GM12878 (cell line): ENCODE measurements at regions not wholly inside any gene's neighbourhood (a gene's known extent, or its start where the extent isn't known, plus 50 kb on each side); places are given as distances from the start of the nearest gene placed in this dataset.

Experiments used
- ATAC-seq: fragments of 200-7000 bp; cut with Tn5 transposase; 3 replicates; pipeline ENCODE4 v1.9.1; 2020; ENCODE audit warnings: mild to moderate bottlenecking, moderate library complexity
- BruUV-seq: library from RNA; stranded (reverse); fragments of 400-500 nt; replicated peaks from 2 replicates; lab custom pipeline; 2021; lab: Mats Ljungman, UMichigan
- CTCF ChIA-PET: fragments of 300-600 bp; sonication (Branson Sonifier 250); formaldehyde crosslinking; extraction: SDS; loops from one replicate; lab custom pipeline; 2021; ENCODE audit warnings: inconsistent platforms; lab: Yijun Ruan, JAX
- POLR2A ChIA-PET: fragments of 350-600 bp; formaldehyde crosslinking; extraction: SDS; loops from one replicate; lab custom pipeline; 2021; ENCODE audit warnings: inconsistent platforms; lab: Charles Lee
- RAD21 ChIA-PET: fragments of 300-600 bp; sonication (Branson Sonifier 250); formaldehyde crosslinking; loops from one replicate; lab custom pipeline; 2023; ENCODE audit warnings: antibody characterized with exemption; ENCODE audit not compliant: unreplicated experiment; lab: Charles Lee
- SMC1A ChIA-PET: fragments of 300-600 bp; sonication (Branson Sonifier 250); formaldehyde crosslinking; loops from one replicate; lab custom pipeline; 2023; ENCODE audit not compliant: unreplicated experiment, uncharacterized antibody; lab: Charles Lee
- DNase-seq: peaks from one replicate; pipeline ENCODE4 v3.0.0-alpha.2; 2011; ENCODE audit warnings: low read depth, low spot score
- FAIRE-seq: peaks from 3 replicates; lab custom pipeline; 2011; peaks lifted over from hg19 to GRCh38; lab: Jason Lieb, UNC
- H2AFZ ChIP-seq: 2 replicates; pipeline ENCODE4 v1.6.0; 2011; ENCODE audit warnings: low read depth, low read length, control low read depth; ENCODE audit not compliant: control insufficient read depth
- H3K27ac ChIP-seq: 2 replicates; pipeline ENCODE4 v1.5.1; 2011; ENCODE audit warnings: control low read depth; ENCODE audit not compliant: control insufficient read depth, insufficient read depth
- H3K27me3 ChIP-seq, 2 experiments: replicated peaks in 1 of 2; 2 replicates each; pipeline versions ENCODE4 v1.6.0 to v1.6.1; 2011; ENCODE audit warnings: low read length in 1 of 2; ENCODE audit not compliant: control insufficient read depth in 2 of 2, insufficient read depth in 2 of 2
- H3K36me3 ChIP-seq, 2 experiments: 2 replicates each; pipeline ENCODE4 v1.5.1; 2011; ENCODE audit warnings: low read length in 1 of 2; ENCODE audit not compliant: control insufficient read depth in 2 of 2, insufficient read depth in 2 of 2
- H3K4me1 ChIP-seq: 2 replicates; pipeline ENCODE4 v1.6.1; 2011; ENCODE audit warnings: mild to moderate bottlenecking, low read length, moderate library complexity, mixed read lengths; ENCODE audit not compliant: control insufficient read depth, insufficient read depth
- H3K4me2 ChIP-seq: 2 replicates; pipeline ENCODE4 v1.6.0; 2011; ENCODE audit warnings: control low read depth; ENCODE audit not compliant: control insufficient read depth, insufficient read depth
- H3K4me3 ChIP-seq: fragments of 200-600 bp; sonication (generic); 2 replicates; pipeline ENCODE4 v1.5.1; 2016
- H3K79me2 ChIP-seq: 2 replicates; pipeline ENCODE4 v1.6.0; 2011; ENCODE audit warnings: low read length; ENCODE audit not compliant: control insufficient read depth, insufficient read depth
- H3K9ac ChIP-seq: 2 replicates; pipeline ENCODE4 v1.8.0; 2011; ENCODE audit warnings: low read length, control low read depth, mixed read lengths; ENCODE audit not compliant: control insufficient read depth, insufficient read depth
- H3K9me3 ChIP-seq: replicated peaks from 3 replicates; pipeline ENCODE4 v1.5.1; 2011; ENCODE audit warnings: mild to moderate bottlenecking, low read length; ENCODE audit not compliant: control insufficient read depth, insufficient read depth
- H4K20me1 ChIP-seq: 2 replicates; pipeline ENCODE4 v1.6.0; 2011; ENCODE audit not compliant: control insufficient read depth, insufficient read depth
- CBX3 ChIP-seq: fragments of 200-600 bp; sonication (generic); IDR thresholded peaks from 2 replicates; pipeline ENCODE4 v1.6.1; 2016; ENCODE audit warnings: low read depth, borderline replicate concordance
- IKZF1 ChIP-seq: fragments of 450-650 bp; conservative IDR thresholded peaks from 2 replicates; pipeline ENCODE4 v1.6.1; 2017; ENCODE audit warnings: antibody characterized with exemption, mild to moderate bottlenecking
- JUND ChIP-seq: IDR thresholded peaks from 2 replicates; pipeline ENCODE4 v1.6.1; 2012; ENCODE audit warnings: low read depth, mild to moderate bottlenecking, low read length, improper control_type of control experiment, moderate library complexity
- MEF2A ChIP-seq: IDR thresholded peaks from 2 replicates; pipeline ENCODE4 v1.6.1; 2011; ENCODE audit warnings: low read depth, mild to moderate bottlenecking, low read length, moderate library complexity; ENCODE audit not compliant: insufficient read depth
- RB1 ChIP-seq: fragments of 450-650 bp; formaldehyde crosslinking; IDR thresholded peaks from 2 replicates; pipeline ENCODE4 v1.6.1; 2017; ENCODE audit warnings: mild to moderate bottlenecking, borderline replicate concordance
- SIN3A ChIP-seq: IDR thresholded peaks from 2 replicates; pipeline ENCODE4 v1.6.1; 2012; ENCODE audit warnings: low read depth, low read length, improper control_type of control experiment
- STAT1 ChIP-seq: fragments of 450-650 bp; conservative IDR thresholded peaks from 2 replicates; pipeline ENCODE4 v1.6.1; 2014; ENCODE audit warnings: antibody characterized with exemption, mild to moderate bottlenecking
- ZNF24 ChIP-seq: fragments of 450-650 bp; IDR thresholded peaks from 2 replicates; pipeline ENCODE4 v1.6.1; 2017; ENCODE audit warnings: antibody characterized with exemption, mild to moderate bottlenecking
- WGBS: methylation state at CpG from one replicate; pipeline ENCODE4 v1.1.6; 2016; ENCODE audit warnings: low lambda C conversion rate; ENCODE audit not compliant: insufficient replicate concordance, insufficient coverage; ENCODE audit errors: missing lambda C conversion rate; 5-methylcytosine and 5-hydroxymethylcytosine counted together
- in situ Hi-C: fragments of 300-500 bp; cut with MboI; formaldehyde crosslinking; loops from 9 replicates; pipeline ENCODE4 v1.14.3; 2018; ENCODE audit warnings: mixed read lengths
- intact Hi-C: fragments of 100-400 bp; cut with micrococcal nuclease; formaldehyde crosslinking; loops from one replicate; pipeline ENCODE4 v1.14.2; 2022; ENCODE audit not compliant: unreplicated experiment
- TF ChIP-seq, protein P1 (sequence below): fragments of 450-650 bp; formaldehyde crosslinking; IDR thresholded peaks from 2 replicates; pipeline ENCODE4 v1.4.0; 2022; ENCODE audit warnings: mild to moderate bottlenecking, moderate library complexity
- TF ChIP-seq, protein P2 (sequence below): IDR thresholded peaks from 2 replicates; pipeline ENCODE4 v1.6.1; 2012; ENCODE audit warnings: low read depth, low read length, improper control_type of control experiment
- TF ChIP-seq, protein P3 (sequence below): IDR thresholded peaks from 2 replicates; pipeline ENCODE4 v1.6.1; 2012; ENCODE audit warnings: mild to moderate bottlenecking, low read depth, low read length

DNA sequence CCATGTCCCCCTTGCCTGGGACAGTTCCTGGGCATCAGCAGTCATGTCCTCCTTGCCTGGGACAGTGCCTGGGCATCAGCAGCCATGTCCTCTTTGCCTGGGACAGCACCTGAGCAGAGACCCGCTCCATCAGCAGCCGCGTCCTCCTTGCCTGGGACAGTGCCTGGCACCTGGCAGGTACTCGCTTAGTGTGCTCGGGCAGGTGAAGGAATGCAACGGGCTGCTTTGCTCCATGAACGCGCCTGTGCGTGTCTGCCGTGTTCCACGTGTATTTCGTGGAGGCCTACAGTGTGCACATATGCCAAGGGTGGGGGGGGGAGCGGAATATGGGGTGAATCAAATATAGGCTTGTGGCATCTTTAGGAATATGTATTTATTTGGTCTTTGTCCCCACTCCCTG is 1490.7 kb downstream of the TBC1D22A start:
- Histone ChIP-seq H3K4me2 (no peak overlapping the region), H3K9ac (no peak overlapping the region), H3K36me3 (no peaks in the 10 kb centered on the region), H3K4me1 (no peaks in the 10 kb centered on the region), H4K20me1 (no peaks in the 10 kb centered on the region), H3K27me3 (no peaks in the 10 kb centered on the region; a peak in 1 of 4 replicates), H3K27ac (no peak overlapping the region), H3K9me3 (no peaks in the 10 kb centered on the region), H3K79me2 (no peaks in the 10 kb centered on the region), H3K4me3 (no peak overlapping the region), H2AFZ (no peak overlapping the region)
- in situ Hi-C loops (no loop called here), intact Hi-C loops (no loop called here)
- SMC1A ChIA-PET, result no interaction called here
- RAD21 ChIA-PET, result no interaction called here
- no peak for TF ChIP-seq CBX3
- no TSS peak for BruUV-seq
- POLR2A ChIA-PET, result no interaction called here
- FAIRE-seq (no peak), ATAC-seq (no peak), DNase-seq (no peak)
- 30% methylated on average over 13 of the region's 13 CpGs for WGBS
- CTCF ChIA-PET, result no interaction called here

DNA sequence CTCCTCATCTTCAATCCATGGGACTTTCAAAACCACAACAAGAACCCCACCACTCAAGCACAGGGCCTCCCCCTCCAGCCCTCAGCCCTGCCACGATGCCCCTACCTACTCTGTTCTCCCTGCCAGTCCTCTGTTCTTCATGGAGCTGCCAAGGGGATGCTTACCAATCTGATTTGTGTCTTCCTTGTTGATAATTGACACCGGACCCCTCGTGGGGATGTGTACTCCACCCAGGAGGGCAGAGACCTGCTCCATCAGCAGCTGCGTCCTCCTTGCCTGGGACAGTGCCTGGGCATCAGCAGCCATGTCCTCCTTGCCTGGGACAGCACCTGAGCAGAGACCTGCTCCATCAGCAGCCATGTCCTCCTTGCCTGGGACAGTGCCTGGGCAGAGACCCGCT is 1489.2 kb downstream of the TBC1D22A start:
- SMC1A ChIA-PET, result no interaction called here
- Histone ChIP-seq H3K9me3 (no peaks in the 10 kb centered on the region), H3K4me3 (no peak overlapping the region), H3K4me2 (no peak overlapping the region), H3K9ac (no peak overlapping the region), H2AFZ (no peak overlapping the region), H4K20me1 (no peaks in the 10 kb centered on the region), H3K36me3 (no peaks in the 10 kb centered on the region), H3K27ac (no peak overlapping the region), H3K4me1 (no peaks in the 10 kb centered on the region), H3K27me3 (no peaks in the 10 kb centered on the region; a peak in 1 of 4 replicates), H3K79me2 (no peaks in the 10 kb centered on the region)
- ATAC-seq (no peak), DNase-seq (no peak), FAIRE-seq (no peak)
- in situ Hi-C loops (no loop called here), intact Hi-C loops (no loop called here)
- POLR2A ChIA-PET, result no interaction called here
- 13% methylated on average over 4 of the region's 5 CpGs for WGBS
- RAD21 ChIA-PET, result no interaction called here
- CTCF ChIA-PET, result no interaction called here
- BruUV-seq, result no TSS peak
- TF ChIP-seq RB1, result no peak
- no peak for TF ChIP-seq IKZF1
- no peak for TF ChIP-seq SIN3A
- no peak for TF ChIP-seq MEF2A
- no peak for TF ChIP-seq STAT1
- TF ChIP-seq, protein P1, sequence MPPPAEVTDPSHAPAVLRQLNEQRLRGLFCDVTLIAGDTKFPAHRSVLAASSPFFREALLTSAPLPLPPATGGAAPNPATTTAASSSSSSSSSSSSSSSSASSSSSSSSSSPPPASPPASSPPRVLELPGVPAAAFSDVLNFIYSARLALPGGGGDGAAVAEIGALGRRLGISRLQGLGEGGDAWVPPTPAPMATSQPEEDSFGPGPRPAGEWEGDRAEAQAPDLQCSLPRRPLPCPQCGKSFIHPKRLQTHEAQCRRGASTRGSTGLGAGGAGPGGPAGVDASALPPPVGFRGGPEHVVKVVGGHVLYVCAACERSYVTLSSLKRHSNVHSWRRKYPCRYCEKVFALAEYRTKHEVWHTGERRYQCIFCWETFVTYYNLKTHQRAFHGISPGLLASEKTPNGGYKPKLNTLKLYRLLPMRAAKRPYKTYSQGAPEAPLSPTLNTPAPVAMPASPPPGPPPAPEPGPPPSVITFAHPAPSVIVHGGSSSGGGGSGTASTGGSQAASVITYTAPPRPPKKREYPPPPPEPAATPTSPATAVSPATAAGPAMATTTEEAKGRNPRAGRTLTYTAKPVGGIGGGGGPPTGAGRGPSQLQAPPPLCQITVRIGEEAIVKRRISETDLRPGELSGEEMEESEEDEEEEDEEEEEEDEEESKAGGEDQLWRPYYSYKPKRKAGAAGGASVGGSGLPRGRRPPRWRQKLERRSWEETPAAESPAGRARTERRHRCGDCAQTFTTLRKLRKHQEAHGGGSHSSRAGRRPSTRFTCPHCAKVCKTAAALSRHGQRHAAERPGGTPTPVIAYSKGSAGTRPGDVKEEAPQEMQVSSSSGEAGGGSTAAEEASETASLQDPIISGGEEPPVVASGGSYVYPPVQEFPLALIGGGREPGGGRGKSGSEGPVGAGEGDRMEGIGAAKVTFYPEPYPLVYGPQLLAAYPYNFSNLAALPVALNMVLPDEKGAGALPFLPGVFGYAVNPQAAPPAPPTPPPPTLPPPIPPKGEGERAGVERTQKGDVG (CRISPR knock-in tag), result no peak
- TF ChIP-seq JUND, result no peak
- TF ChIP-seq, protein P2, sequence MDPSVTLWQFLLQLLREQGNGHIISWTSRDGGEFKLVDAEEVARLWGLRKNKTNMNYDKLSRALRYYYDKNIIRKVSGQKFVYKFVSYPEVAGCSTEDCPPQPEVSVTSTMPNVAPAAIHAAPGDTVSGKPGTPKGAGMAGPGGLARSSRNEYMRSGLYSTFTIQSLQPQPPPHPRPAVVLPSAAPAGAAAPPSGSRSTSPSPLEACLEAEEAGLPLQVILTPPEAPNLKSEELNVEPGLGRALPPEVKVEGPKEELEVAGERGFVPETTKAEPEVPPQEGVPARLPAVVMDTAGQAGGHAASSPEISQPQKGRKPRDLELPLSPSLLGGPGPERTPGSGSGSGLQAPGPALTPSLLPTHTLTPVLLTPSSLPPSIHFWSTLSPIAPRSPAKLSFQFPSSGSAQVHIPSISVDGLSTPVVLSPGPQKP, result no peak
- TF ChIP-seq, protein P3, sequence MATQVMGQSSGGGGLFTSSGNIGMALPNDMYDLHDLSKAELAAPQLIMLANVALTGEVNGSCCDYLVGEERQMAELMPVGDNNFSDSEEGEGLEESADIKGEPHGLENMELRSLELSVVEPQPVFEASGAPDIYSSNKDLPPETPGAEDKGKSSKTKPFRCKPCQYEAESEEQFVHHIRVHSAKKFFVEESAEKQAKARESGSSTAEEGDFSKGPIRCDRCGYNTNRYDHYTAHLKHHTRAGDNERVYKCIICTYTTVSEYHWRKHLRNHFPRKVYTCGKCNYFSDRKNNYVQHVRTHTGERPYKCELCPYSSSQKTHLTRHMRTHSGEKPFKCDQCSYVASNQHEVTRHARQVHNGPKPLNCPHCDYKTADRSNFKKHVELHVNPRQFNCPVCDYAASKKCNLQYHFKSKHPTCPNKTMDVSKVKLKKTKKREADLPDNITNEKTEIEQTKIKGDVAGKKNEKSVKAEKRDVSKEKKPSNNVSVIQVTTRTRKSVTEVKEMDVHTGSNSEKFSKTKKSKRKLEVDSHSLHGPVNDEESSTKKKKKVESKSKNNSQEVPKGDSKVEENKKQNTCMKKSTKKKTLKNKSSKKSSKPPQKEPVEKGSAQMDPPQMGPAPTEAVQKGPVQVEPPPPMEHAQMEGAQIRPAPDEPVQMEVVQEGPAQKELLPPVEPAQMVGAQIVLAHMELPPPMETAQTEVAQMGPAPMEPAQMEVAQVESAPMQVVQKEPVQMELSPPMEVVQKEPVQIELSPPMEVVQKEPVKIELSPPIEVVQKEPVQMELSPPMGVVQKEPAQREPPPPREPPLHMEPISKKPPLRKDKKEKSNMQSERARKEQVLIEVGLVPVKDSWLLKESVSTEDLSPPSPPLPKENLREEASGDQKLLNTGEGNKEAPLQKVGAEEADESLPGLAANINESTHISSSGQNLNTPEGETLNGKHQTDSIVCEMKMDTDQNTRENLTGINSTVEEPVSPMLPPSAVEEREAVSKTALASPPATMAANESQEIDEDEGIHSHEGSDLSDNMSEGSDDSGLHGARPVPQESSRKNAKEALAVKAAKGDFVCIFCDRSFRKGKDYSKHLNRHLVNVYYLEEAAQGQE, result no peak
- no peak for TF ChIP-seq ZNF24
